DND-41 (cell line): ENCODE measurements at regions not wholly inside any gene's neighbourhood (a gene's known extent, or its start where the extent isn't known, plus 50 kb on each side); places are given as distances from the start of the nearest gene placed in this dataset.

Source experiments
- ATAC-seq: fragments of 200-7000 bp; cut with Tn5 transposase; 3 replicates; pipeline ENCODE4 v1.9.1; 2021; ENCODE audit warnings: low read depth; ENCODE audit not compliant: insufficient read depth
- DNase-seq: peaks from one replicate; pipeline ENCODE4 v3.0.0-alpha.2; 2020
- H2AFZ ChIP-seq: 2 replicates; pipeline ENCODE4 v1.6.0; 2012; ENCODE audit warnings: low read depth, low read length
- H3K27ac ChIP-seq: 2 replicates; pipeline ENCODE4 v1.5.1; 2012; ENCODE audit warnings: low read length, inconsistent platforms
- H3K27me3 ChIP-seq: fragments of 200-600 bp; sonication (generic); 2 replicates; pipeline ENCODE4 v1.6.0; 2012; ENCODE audit warnings: low read length, mild to moderate bottlenecking, inconsistent platforms; ENCODE audit not compliant: insufficient read depth, poor library complexity
- H3K36me3 ChIP-seq: 2 replicates; pipeline ENCODE4 v1.5.1; 2012; ENCODE audit warnings: low read length, inconsistent platforms; ENCODE audit not compliant: insufficient read depth
- H3K4me1 ChIP-seq: 2 replicates; pipeline ENCODE4 v1.5.1; 2012; ENCODE audit warnings: mild to moderate bottlenecking, low read length; ENCODE audit not compliant: insufficient read depth
- H3K4me2 ChIP-seq: 2 replicates; pipeline ENCODE4 v1.6.0; 2012; ENCODE audit warnings: mild to moderate bottlenecking, moderate library complexity, low read length, inconsistent platforms; ENCODE audit not compliant: insufficient read depth
- H3K4me3 ChIP-seq, 2 experiments: fragments of 200-600 bp in 1 of 2; shearing (Covaris generic) in 1 of 2; 2 replicates each; pipeline ENCODE4 v1.5.1; 2012 to 2016; ENCODE audit warnings: inconsistent platforms in 2 of 2, low read length in 2 of 2, mild to moderate bottlenecking in 2 of 2, low read depth in 1 of 2, moderate library complexity in 1 of 2
- H3K79me2 ChIP-seq: 2 replicates; pipeline ENCODE4 v1.6.0; 2012; ENCODE audit warnings: low read length, inconsistent platforms; ENCODE audit not compliant: insufficient read depth
- H3K9ac ChIP-seq: 2 replicates; pipeline ENCODE4 v1.6.0; 2012; ENCODE audit warnings: low read depth, mild to moderate bottlenecking, inconsistent platforms, low read length, moderate library complexity
- H3K9me3 ChIP-seq: 2 replicates; pipeline ENCODE4 v1.5.1; 2012; ENCODE audit warnings: low read length, moderate library complexity, mild to moderate bottlenecking, inconsistent platforms; ENCODE audit not compliant: insufficient read depth, severe bottlenecking
- H4K20me1 ChIP-seq: 2 replicates; pipeline ENCODE4 v1.6.0; 2012; ENCODE audit warnings: low read length; ENCODE audit not compliant: insufficient read depth
- EZH2 ChIP-seq: IDR thresholded peaks from 3 replicates; pipeline ENCODE4 v1.6.1; 2012; ENCODE audit warnings: borderline replicate concordance, low read depth, mild to moderate bottlenecking, moderate library complexity, low read length, inconsistent platforms; ENCODE audit not compliant: severe bottlenecking
- TF ChIP-seq, protein P1 (sequence below): IDR thresholded peaks from 2 replicates; pipeline ENCODE4 v1.5.1; 2012; ENCODE audit warnings: borderline replicate concordance, low read length, moderate library complexity, mild to moderate bottlenecking; ENCODE audit not compliant: poor library complexity, severe bottlenecking; ENCODE audit errors: extremely low read depth

DNA sequence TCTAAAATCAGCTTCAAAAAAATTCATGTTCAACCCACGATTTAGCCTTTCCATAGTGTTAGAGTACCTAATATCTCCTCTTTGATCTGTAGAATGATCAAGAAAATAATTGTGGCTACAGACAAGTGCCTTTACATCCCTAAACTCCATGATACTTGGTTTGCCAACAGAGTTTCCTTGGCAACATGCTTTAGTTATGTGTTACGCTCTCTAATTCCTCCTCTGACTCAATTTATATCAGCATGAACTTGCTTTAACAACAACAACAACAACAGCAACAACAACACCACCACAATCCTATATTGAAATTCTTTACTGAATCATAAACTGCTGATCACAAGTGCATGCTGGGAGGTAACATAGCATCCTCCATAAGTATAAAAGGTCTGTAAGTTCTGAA is 757.8 kb downstream of the CDH11 start:
- H2AFZ ChIP-seq, result no peak overlapping the region
- H3K4me3 ChIP-seq, result no peak overlapping the region
- H3K36me3 ChIP-seq, result no peaks in the 10 kb centered on the region
- DNase-seq (no peak), ATAC-seq (no peak)
- H3K9me3 ChIP-seq, result no peaks in the 10 kb centered on the region
- no peaks in the 10 kb centered on the region for H3K27me3 ChIP-seq
- H3K9ac ChIP-seq, result no peak overlapping the region
- no peaks in the 10 kb centered on the region for H4K20me1 ChIP-seq
- H3K27ac ChIP-seq, result no peak overlapping the region
- TF ChIP-seq, protein P1, sequence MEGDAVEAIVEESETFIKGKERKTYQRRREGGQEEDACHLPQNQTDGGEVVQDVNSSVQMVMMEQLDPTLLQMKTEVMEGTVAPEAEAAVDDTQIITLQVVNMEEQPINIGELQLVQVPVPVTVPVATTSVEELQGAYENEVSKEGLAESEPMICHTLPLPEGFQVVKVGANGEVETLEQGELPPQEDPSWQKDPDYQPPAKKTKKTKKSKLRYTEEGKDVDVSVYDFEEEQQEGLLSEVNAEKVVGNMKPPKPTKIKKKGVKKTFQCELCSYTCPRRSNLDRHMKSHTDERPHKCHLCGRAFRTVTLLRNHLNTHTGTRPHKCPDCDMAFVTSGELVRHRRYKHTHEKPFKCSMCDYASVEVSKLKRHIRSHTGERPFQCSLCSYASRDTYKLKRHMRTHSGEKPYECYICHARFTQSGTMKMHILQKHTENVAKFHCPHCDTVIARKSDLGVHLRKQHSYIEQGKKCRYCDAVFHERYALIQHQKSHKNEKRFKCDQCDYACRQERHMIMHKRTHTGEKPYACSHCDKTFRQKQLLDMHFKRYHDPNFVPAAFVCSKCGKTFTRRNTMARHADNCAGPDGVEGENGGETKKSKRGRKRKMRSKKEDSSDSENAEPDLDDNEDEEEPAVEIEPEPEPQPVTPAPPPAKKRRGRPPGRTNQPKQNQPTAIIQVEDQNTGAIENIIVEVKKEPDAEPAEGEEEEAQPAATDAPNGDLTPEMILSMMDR, result no peak
- TF ChIP-seq EZH2, result no peak
- no peaks in the 10 kb centered on the region for H3K79me2 ChIP-seq
- no peaks in the 10 kb centered on the region for H3K4me1 ChIP-seq
- no peak overlapping the region for H3K4me2 ChIP-seq

DNA sequence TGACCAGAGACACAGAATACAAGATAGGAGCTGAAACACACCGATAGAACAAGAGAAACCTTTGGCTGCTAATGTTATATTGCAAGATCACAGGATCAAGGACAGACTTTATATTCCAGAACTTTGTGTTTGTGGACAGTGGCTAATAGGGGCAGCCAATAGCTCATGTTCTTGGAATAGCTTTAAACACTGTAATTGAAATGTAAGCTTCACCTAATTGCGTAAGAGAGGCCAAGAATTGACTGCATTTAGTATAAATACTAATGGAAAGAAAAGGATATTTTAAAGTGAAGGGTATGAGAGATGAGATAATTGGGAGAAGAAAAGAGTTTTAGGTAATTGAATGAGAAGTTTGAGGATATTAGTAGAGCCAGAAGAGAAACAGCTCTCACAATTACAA is 758.8 kb downstream of the CDH11 start:
- H3K27ac ChIP-seq, result no peak overlapping the region
- H2AFZ ChIP-seq, result no peak overlapping the region
- no peaks in the 10 kb centered on the region for H3K9me3 ChIP-seq
- H3K9ac ChIP-seq, result no peak overlapping the region
- ATAC-seq, result no peak
- H3K4me1 ChIP-seq, result no peaks in the 10 kb centered on the region
- no peaks in the 10 kb centered on the region for H3K27me3 ChIP-seq
- no peak overlapping the region for H3K4me2 ChIP-seq
- no peaks in the 10 kb centered on the region for H3K79me2 ChIP-seq
- H4K20me1 ChIP-seq, result no peaks in the 10 kb centered on the region
- no peaks in the 10 kb centered on the region for H3K36me3 ChIP-seq
- DNase-seq, result no peak
- H3K4me3 ChIP-seq, result no peak overlapping the region
- TF ChIP-seq EZH2, result no peak
- TF ChIP-seq, protein P1, result no peak

DNA sequence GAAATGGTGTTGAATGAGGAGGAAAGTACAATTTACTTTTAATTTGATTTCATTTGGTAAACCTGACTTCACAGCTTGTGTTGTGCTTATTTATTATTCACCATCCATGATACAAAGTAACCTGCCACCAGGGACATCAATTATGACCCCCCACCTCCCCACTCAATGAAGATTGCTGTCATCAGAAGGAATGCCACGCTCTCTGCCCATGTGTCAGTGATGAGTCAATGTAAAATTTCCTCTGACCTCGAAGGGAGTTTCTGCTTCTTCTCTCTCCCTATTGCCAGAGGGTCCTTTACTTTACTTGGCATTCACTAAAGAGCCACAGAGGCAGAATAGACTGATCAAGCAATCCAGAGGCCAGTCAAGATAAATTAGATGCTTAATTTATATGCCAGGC is 759.7 kb downstream of the CDH11 start:
- Histone ChIP-seq H4K20me1 (no peaks in the 10 kb centered on the region), H3K9me3 (no peaks in the 10 kb centered on the region), H3K4me2 (no peak overlapping the region), H3K79me2 (no peaks in the 10 kb centered on the region), H2AFZ (no peak overlapping the region), H3K9ac (no peak overlapping the region), H3K4me1 (no peaks in the 10 kb centered on the region), H3K27ac (no peak overlapping the region), H3K27me3 (no peaks in the 10 kb centered on the region), H3K36me3 (no peaks in the 10 kb centered on the region), H3K4me3 (no peak overlapping the region)
- ATAC-seq (no peak), DNase-seq (no peak)
- no peak for TF ChIP-seq EZH2
- TF ChIP-seq, protein P1, result no peak

DNA sequence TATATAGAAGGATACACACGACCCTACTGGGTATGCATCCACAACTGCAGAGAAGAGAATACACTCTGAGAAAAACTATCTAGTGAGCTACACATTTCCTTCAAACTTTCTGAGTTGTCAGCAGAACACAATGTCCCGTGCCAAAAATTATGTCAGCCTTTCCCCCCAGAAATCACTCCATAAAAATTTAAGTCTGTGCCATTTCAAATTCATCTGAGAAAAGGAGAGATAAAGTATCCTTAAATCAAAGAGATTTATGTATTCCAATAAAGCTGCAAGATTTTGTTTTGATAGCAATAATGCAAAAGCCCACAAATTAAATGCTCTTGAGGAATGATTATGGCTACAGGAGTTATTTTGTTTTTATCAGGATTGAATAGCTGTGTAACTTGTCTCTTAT is 760.1 kb downstream of the CDH11 start:
- Histone ChIP-seq H3K4me2 (no peak overlapping the region), H2AFZ (no peak overlapping the region), H3K9me3 (no peaks in the 10 kb centered on the region), H3K4me1 (no peaks in the 10 kb centered on the region), H4K20me1 (no peaks in the 10 kb centered on the region), H3K27me3 (no peaks in the 10 kb centered on the region), H3K79me2 (no peaks in the 10 kb centered on the region), H3K4me3 (no peak overlapping the region), H3K27ac (no peak overlapping the region), H3K36me3 (no peaks in the 10 kb centered on the region), H3K9ac (no peak overlapping the region)
- ATAC-seq (no peak), DNase-seq (no peak)
- no peak for TF ChIP-seq EZH2
- TF ChIP-seq, protein P1, result no peak
